ENCODE measurements at regions not wholly inside any gene's neighbourhood (a gene's known extent, or its start where the extent isn't known, plus 50 kb on each side); places are given as distances from the start of the nearest gene placed in this dataset.

- no peaks in the 10 kb centered on the region for H3K4me1 Mint-ChIP-seq (ENCODE audit: insufficient read depth, unreplicated experiment)
- no peak for TF ChIP-seq CTCF (IDR thresholded peaks at IDR 0.05; ENCODE audit: unreplicated experiment)
- H3K9me3 Mint-ChIP-seq (ENCODE audit: unreplicated experiment), result no peaks in the 10 kb centered on the region
- peaks cover 4% of the 10 kb centered on the region for H3K36me3 Mint-ChIP-seq (ENCODE audit: insufficient read depth, unreplicated experiment)
- H3K27ac Mint-ChIP-seq (ENCODE audit: low read depth, unreplicated experiment), result no peak overlapping the region
- intact Hi-C loops (cut with micrococcal nuclease), result no loop called here
- no TSS peak for BruUV-seq (replicated peaks)
- no peak for DNase-seq (ENCODE audit: unreplicated experiment)
- H3K27me3 Mint-ChIP-seq (ENCODE audit: insufficient read depth, unreplicated experiment), result peaks cover 12% of the 10 kb centered on the region
- POLR2A ChIA-PET, result interaction anchor here (0.6 kb wide), 1 partner anchor 15 kb away, joined by 3 read pairs; no protein-coding TSS in a partner anchor
- CTCF ChIA-PET, result no interaction called here
- no peak overlapping the region for H3K4me3 Mint-ChIP-seq (ENCODE audit: unreplicated experiment)
These were observed 1363.1 kb upstream of the PRR20A start for GRCh38 chr13:55777612-55778011.

GRCh38 chr13:55783841-55784240 lies 1356.9 kb upstream of the PRR20A start:
- peaks cover 10% of the 10 kb centered on the region for H3K9me3 Mint-ChIP-seq (ENCODE audit: unreplicated experiment)
- H3K4me1 Mint-ChIP-seq (ENCODE audit: insufficient read depth, unreplicated experiment), result no peaks in the 10 kb centered on the region
- intact Hi-C loops (cut with micrococcal nuclease), result no loop called here
- no peaks in the 10 kb centered on the region for H3K36me3 Mint-ChIP-seq (ENCODE audit: insufficient read depth, unreplicated experiment)
- no peak overlapping the region for H3K4me3 Mint-ChIP-seq (ENCODE audit: unreplicated experiment)
- no TSS peak for BruUV-seq (replicated peaks)
- H3K27ac Mint-ChIP-seq (ENCODE audit: low read depth, unreplicated experiment), result no peak overlapping the region
- ChIA-PET CTCF (no interaction called here), POLR2A (no interaction called here)
- no peak for DNase-seq (ENCODE audit: unreplicated experiment)
- peaks cover 12% of the 10 kb centered on the region for H3K27me3 Mint-ChIP-seq (ENCODE audit: insufficient read depth, unreplicated experiment)
- TF ChIP-seq CTCF (IDR thresholded peaks at IDR 0.05; ENCODE audit: unreplicated experiment), result no peak

DNA sequence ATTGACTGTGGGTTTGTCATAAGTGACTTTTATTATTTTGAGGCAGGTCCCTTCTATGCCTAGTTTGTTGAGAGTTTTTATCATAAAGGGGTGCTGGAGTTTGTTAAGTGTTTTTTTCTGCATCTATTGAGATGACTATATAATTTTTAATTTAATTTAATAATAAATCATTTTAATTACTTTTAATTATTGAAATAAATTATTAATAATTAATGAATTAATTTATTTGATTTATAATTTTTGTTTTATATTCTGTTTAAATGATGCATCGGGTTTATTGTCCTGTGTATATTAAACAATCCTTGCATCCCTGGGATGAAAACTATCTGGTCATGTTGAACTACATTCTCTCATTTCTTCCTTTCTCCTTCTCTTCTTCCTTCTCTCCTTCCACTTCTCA lies 1352.2 kb upstream of the PRR20A start:
- no peaks in the 10 kb centered on the region for H3K36me3 Mint-ChIP-seq (ENCODE audit: insufficient read depth, unreplicated experiment)
- POLR2A ChIA-PET, result no interaction called here
- no TSS peak for BruUV-seq (replicated peaks)

GRCh38 chr13:55792544-55793193 lies 1348.0 kb upstream of the PRR20A start:
- ChIA-PET POLR2A (interaction anchor here (0.7 kb wide), 1 partner anchor 15 kb away, joined by 3 read pairs; no protein-coding TSS in a partner anchor), CTCF (no interaction called here)
- DNase-seq (ENCODE audit: unreplicated experiment), result no peak
- TF ChIP-seq CTCF (IDR thresholded peaks at IDR 0.05; ENCODE audit: unreplicated experiment), result no peak
- no peaks in the 10 kb centered on the region for H3K36me3 Mint-ChIP-seq (ENCODE audit: insufficient read depth, unreplicated experiment)
- peaks cover 20% of the 10 kb centered on the region for H3K9me3 Mint-ChIP-seq (ENCODE audit: unreplicated experiment)
- H3K27ac Mint-ChIP-seq (ENCODE audit: low read depth, unreplicated experiment), result no peak overlapping the region
- H3K4me1 Mint-ChIP-seq (ENCODE audit: insufficient read depth, unreplicated experiment), result no peaks in the 10 kb centered on the region
- intact Hi-C loops (cut with micrococcal nuclease), result no loop called here
- no peaks in the 10 kb centered on the region for H3K27me3 Mint-ChIP-seq (ENCODE audit: insufficient read depth, unreplicated experiment)
- no peak overlapping the region for H3K4me3 Mint-ChIP-seq (ENCODE audit: unreplicated experiment)
- no TSS peak for BruUV-seq (replicated peaks)

More for the DNA sequence above, 1352.2 kb upstream of the PRR20A start:
- peaks cover 20% of the 10 kb centered on the region for H3K9me3 Mint-ChIP-seq (ENCODE audit: unreplicated experiment)
- no peak overlapping the region for H3K27ac Mint-ChIP-seq (ENCODE audit: low read depth, unreplicated experiment)
- no peak for TF ChIP-seq CTCF (IDR thresholded peaks at IDR 0.05; ENCODE audit: unreplicated experiment)
- H3K4me1 Mint-ChIP-seq (ENCODE audit: insufficient read depth, unreplicated experiment), result no peaks in the 10 kb centered on the region
- H3K27me3 Mint-ChIP-seq (ENCODE audit: insufficient read depth, unreplicated experiment), result no peaks in the 10 kb centered on the region
- CTCF ChIA-PET, result no interaction called here
- intact Hi-C loops (cut with micrococcal nuclease), result no loop called here
- H3K4me3 Mint-ChIP-seq (ENCODE audit: unreplicated experiment), result no peak overlapping the region
- DNase-seq (ENCODE audit: unreplicated experiment), result no peak

Measured in MCF 10A (cell line).